H1 (cell line): ENCODE measurements at regions not wholly inside any gene's neighbourhood (a gene's known extent, or its start where the extent isn't known, plus 50 kb on each side); places are given as distances from the start of the nearest gene placed in this dataset.

Experiments used
- CHD7 ChIP-seq: fragments of 300-600 bp; sonication (generic); IDR thresholded peaks from 2 replicates; pipeline ENCODE4 v1.7.1; 2012; ENCODE audit warnings: low read length, moderate library complexity, mild to moderate bottlenecking, inconsistent platforms; ENCODE audit not compliant: insufficient replicate concordance
- GTF2F1 ChIP-seq: IDR thresholded peaks from 2 replicates; pipeline ENCODE4 v1.6.1; 2012; ENCODE audit warnings: low read depth, low read length, improper control_type of control experiment, borderline replicate concordance
- KDM4A ChIP-seq: IDR thresholded peaks from one replicate; pipeline ENCODE4 v1.7.1; 2012; ENCODE audit warnings: low read depth, mild to moderate bottlenecking, moderate library complexity, low read length, inconsistent platforms; ENCODE audit not compliant: severe bottlenecking
- SIRT6 ChIP-seq: IDR thresholded peaks from one replicate; pipeline ENCODE4 v1.7.1; 2012; ENCODE audit warnings: low read length, inconsistent platforms
- SIX5 ChIP-seq: IDR thresholded peaks from 2 replicates; pipeline ENCODE4 v1.6.1; 2011; ENCODE audit warnings: mild to moderate bottlenecking, low read depth, low read length
- SP4 ChIP-seq: IDR thresholded peaks from 2 replicates; pipeline ENCODE4 v1.6.1; 2012; ENCODE audit warnings: low read length, inconsistent platforms
- SRF ChIP-seq: IDR thresholded peaks from 2 replicates; pipeline ENCODE4 v1.6.1; 2011; ENCODE audit warnings: mild to moderate bottlenecking, low read depth, low read length, moderate library complexity
- TAF1 ChIP-seq: IDR thresholded peaks from 2 replicates; pipeline ENCODE4 v1.6.1; 2011; ENCODE audit warnings: mild to moderate bottlenecking, low read depth, low read length

GRCh38 chr9:24096756-24097155 is 270.7 kb upstream of the ELAVL2 start (continued):
- TF ChIP-seq CHD7 (no peak), GTF2F1 (no peak), KDM4A (no peak), SIX5 (no peak), SIRT6 (no peak), SRF (no peak), SP4 (no peak), TAF1 (no peak)
